ENCODE measurements at regions not wholly inside any gene's neighbourhood (a gene's known extent, or its start where the extent isn't known, plus 50 kb on each side); places are given as distances from the start of the nearest gene placed in this dataset.

DNA sequence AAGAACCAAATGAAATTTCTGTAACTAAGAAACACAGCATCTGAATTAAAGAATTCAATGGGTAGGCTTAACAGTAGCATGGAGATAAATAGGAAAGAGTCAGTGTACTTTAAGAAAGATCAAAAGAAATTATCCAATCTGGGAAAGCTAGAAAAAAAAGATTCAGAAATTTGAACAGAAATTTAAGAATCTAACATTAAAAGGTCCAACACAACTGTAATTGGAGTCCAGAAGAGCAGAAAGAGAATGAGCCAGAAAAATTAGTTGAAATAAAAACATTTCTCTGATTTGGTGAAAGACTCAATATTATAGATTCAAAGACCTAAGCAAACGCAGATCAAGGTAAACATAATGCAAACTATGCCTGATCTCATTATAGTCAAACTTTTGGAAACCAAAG is 187.1 kb downstream of the C3orf38 start:
- Histone ChIP-seq H3K4me3 (no peak overlapping the region), H3K4me2 (no peak overlapping the region), H3K27ac (no peak overlapping the region), H3K9me3 (no peaks in the 10 kb centered on the region), H3K4me1 (no peaks in the 10 kb centered on the region)
- 0% methylated on average over 1 of the region's 1 CpG for WGBS (ENCODE audit: missing lambda C conversion rate)
- POLR2A ChIA-PET, result no interaction called here
- ATAC-seq (no peak), FAIRE-seq (no peak), DNase-seq (ENCODE audit: low read depth in 1 of 2, low spot score in 1 of 2) (no peak)
- CTCF ChIA-PET, result interaction anchor here (0.7 kb wide), 1 partner anchor 28 kb away, joined by 3 read pairs; no protein-coding TSS in a partner anchor
- no peak for TF ChIP-seq EP300 (IDR thresholded peaks at IDR 0.05)
- no peak for TF ChIP-seq POLR2A (IDR thresholded peaks at IDR 0.05; ENCODE audit: low read length)
- TF ChIP-seq CBX2 (IDR thresholded peaks at IDR 0.05; ENCODE audit: borderline replicate concordance, low read depth), result no peak
- no peak for TF ChIP-seq FOSB (CRISPR knock-in tag; IDR thresholded peaks at IDR 0.05)
- TF ChIP-seq, protein P1, sequence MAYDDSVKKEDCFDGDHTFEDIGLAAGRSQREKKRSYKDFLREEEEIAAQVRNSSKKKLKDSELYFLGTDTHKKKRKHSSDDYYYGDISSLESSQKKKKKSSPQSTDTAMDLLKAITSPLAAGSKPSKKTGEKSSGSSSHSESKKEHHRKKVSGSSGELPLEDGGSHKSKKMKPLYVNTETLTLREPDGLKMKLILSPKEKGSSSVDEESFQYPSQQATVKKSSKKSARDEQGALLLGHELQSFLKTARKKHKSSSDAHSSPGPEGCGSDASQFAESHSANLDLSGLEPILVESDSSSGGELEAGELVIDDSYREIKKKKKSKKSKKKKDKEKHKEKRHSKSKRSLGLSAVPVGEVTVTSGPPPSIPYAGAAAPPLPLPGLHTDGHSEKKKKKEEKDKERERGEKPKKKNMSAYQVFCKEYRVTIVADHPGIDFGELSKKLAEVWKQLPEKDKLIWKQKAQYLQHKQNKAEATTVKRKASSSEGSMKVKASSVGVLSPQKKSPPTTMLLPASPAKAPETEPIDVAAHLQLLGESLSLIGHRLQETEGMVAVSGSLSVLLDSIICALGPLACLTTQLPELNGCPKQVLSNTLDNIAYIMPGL (CRISPR knock-in tag; IDR thresholded peaks at IDR 0.05; ENCODE audit: borderline replicate concordance), result no peak
- TF ChIP-seq CBX8 (IDR thresholded peaks at IDR 0.05), result no peak
- TF ChIP-seq, protein P2, sequence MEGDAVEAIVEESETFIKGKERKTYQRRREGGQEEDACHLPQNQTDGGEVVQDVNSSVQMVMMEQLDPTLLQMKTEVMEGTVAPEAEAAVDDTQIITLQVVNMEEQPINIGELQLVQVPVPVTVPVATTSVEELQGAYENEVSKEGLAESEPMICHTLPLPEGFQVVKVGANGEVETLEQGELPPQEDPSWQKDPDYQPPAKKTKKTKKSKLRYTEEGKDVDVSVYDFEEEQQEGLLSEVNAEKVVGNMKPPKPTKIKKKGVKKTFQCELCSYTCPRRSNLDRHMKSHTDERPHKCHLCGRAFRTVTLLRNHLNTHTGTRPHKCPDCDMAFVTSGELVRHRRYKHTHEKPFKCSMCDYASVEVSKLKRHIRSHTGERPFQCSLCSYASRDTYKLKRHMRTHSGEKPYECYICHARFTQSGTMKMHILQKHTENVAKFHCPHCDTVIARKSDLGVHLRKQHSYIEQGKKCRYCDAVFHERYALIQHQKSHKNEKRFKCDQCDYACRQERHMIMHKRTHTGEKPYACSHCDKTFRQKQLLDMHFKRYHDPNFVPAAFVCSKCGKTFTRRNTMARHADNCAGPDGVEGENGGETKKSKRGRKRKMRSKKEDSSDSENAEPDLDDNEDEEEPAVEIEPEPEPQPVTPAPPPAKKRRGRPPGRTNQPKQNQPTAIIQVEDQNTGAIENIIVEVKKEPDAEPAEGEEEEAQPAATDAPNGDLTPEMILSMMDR (IDR thresholded peaks at IDR 0.05), result no peak
- TF ChIP-seq HDAC2 (IDR thresholded peaks at IDR 0.05), result no peak
- TF ChIP-seq MAZ (IDR thresholded peaks at IDR 0.05; ENCODE audit: borderline replicate concordance, low read depth, low read length), result no peak
- TF ChIP-seq GATA3 (IDR thresholded peaks at IDR 0.05; ENCODE audit: borderline replicate concordance), result no peak
- no peak for TF ChIP-seq NR3C1 (IDR thresholded peaks at IDR 0.05)

DNA sequence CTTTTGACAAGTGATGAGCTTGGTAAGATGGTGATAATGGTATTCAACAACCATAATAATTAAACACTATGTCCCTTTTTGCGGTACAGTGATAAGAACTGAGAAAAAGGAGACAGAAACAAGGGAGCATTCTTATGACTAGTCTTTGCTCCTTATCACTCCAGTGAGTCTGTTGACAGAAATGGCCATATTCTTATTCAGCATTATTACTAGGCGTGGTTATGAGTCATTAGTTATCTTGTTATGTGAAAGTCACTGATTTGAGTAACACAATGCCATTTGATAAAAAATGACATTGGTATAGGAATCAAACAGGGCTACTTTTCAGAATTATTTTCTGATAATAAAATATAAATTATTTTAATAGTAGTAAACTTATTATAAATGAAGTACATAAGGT is 193.5 kb downstream of the C3orf38 start:
- DNase-seq (ENCODE audit: low read depth in 1 of 2, low spot score in 1 of 2) (no peak), ATAC-seq (no peak), FAIRE-seq (no peak)
- H3K9me3 ChIP-seq, result no peaks in the 10 kb centered on the region
- TF ChIP-seq, protein P1 (CRISPR knock-in tag; IDR thresholded peaks at IDR 0.05; ENCODE audit: borderline replicate concordance), result no peak
- TF ChIP-seq TP53 (CRISPR knock-in tag; IDR thresholded peaks at IDR 0.05) (no peak), POLR2AphosphoS2 (conservative IDR thresholded peaks at IDR 0.05; ENCODE audit: low read length) (no peak), ZSCAN20 (CRISPR knock-in tag; IDR thresholded peaks at IDR 0.05) (no peak), FOXS1 (CRISPR knock-in tag; IDR thresholded peaks at IDR 0.05) (no peak), JUN (IDR thresholded peaks at IDR 0.05) (no peak)
- no peak overlapping the region for H3K27ac ChIP-seq
- no peaks in the 10 kb centered on the region for H3K4me1 ChIP-seq
- no peak overlapping the region for H3K4me2 ChIP-seq
- ChIA-PET POLR2A (no interaction called here), CTCF (no interaction called here)
- WGBS (ENCODE audit: missing lambda C conversion rate), result 57% methylated on average over 2 of the region's 2 CpGs
- no peak overlapping the region for H3K4me3 ChIP-seq

DNA sequence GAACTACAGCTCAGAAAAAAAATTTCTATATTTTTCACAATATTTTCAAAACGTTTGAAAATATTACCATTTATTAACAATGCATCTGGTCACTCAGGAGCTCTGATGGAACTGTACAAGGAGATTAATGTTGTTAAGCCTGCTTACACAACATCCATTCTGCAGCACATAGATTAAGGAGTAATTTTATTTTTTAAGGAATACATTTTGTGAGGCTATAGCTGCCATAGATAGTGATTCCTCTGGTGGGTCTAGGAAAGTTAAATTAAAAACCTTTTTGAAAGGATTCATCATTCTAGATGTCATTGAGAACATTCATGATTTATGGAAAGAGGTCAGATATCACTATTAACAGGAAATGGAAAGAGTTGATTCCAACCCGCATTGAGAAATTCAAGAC is 196.9 kb downstream of the C3orf38 start:
- WGBS (ENCODE audit: missing lambda C conversion rate), result 33% methylated on average over 2 of the region's 2 CpGs
- Histone ChIP-seq H3K4me3 (no peak overlapping the region), H3K4me2 (no peak overlapping the region), H3K9me3 (no peaks in the 10 kb centered on the region), H3K4me1 (no peaks in the 10 kb centered on the region), H3K27ac (no peak overlapping the region)
- TF ChIP-seq HEYL (CRISPR knock-in tag; IDR thresholded peaks at IDR 0.05), result no peak
- TF ChIP-seq ZSCAN20 (CRISPR knock-in tag; IDR thresholded peaks at IDR 0.05), result no peak
- TF ChIP-seq ZFP36 (IDR thresholded peaks at IDR 0.05; ENCODE audit: borderline replicate concordance, partially characterized antibody), result no peak
- no peak for TF ChIP-seq NPAS2 (CRISPR knock-in tag; IDR thresholded peaks at IDR 0.05; ENCODE audit: borderline replicate concordance)
- TF ChIP-seq GATA3 (IDR thresholded peaks at IDR 0.05; ENCODE audit: borderline replicate concordance), result no peak
- no peak for TF ChIP-seq EHF (CRISPR knock-in tag; IDR thresholded peaks at IDR 0.05)
- TF ChIP-seq RAD21 (conservative IDR thresholded peaks at IDR 0.05 in 1 of 2, IDR thresholded peaks at IDR 0.05 in 1 of 2), result no peak
- TF ChIP-seq TP53 (CRISPR knock-in tag; IDR thresholded peaks at IDR 0.05), result no peak
- TF ChIP-seq EP300 (IDR thresholded peaks at IDR 0.05), result no peak
- TF ChIP-seq, protein P2 (IDR thresholded peaks at IDR 0.05), result no peak
- no peak for TF ChIP-seq EHMT2 (IDR thresholded peaks at IDR 0.05; ENCODE audit: low read depth)
- no peak for TF ChIP-seq CEBPB (IDR thresholded peaks at IDR 0.05)
- POLR2A ChIA-PET, result no interaction called here
- ATAC-seq (no peak), DNase-seq (ENCODE audit: low read depth in 1 of 2, low spot score in 1 of 2) (no peak), FAIRE-seq (no peak)
- CTCF ChIA-PET, result no interaction called here
